Activated naive CD4-positive, alpha-beta T cell (primary cell): ENCODE measurements at regions not wholly inside any gene's neighbourhood (a gene's known extent, or its start where the extent isn't known, plus 50 kb on each side); places are given as distances from the start of the nearest gene placed in this dataset.

Experiments used
- DNase-seq, 4 experiments: peaks; one replicate each; lab custom pipeline; 2025; lab: John Stamatoyannopoulos, UW

- no peak for DNase-seq
Measured at GRCh38 chr2:126827371-126827770, 71.3 kb upstream of the TEX51 start.

DNA sequence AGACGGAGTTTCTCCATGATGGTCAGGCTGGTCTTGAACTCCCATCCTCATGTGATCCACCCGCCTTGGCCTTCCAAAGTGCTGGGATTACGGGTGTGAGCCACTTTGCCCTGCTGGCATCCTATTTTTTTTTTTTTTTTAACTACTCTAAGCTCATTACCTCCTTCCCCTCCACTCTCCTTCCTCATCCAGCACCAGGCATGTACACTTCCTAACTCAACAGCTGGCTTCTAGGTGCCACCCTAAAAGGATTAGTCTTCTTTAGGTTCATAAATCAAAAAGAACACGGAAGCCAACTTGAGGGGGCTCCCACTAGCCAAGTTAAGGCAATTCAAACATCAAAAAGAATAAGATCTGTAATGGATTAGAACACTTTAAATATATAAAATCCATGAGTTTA, 70.6 kb upstream of the TEX51 start:
- no peak for DNase-seq

DNA sequence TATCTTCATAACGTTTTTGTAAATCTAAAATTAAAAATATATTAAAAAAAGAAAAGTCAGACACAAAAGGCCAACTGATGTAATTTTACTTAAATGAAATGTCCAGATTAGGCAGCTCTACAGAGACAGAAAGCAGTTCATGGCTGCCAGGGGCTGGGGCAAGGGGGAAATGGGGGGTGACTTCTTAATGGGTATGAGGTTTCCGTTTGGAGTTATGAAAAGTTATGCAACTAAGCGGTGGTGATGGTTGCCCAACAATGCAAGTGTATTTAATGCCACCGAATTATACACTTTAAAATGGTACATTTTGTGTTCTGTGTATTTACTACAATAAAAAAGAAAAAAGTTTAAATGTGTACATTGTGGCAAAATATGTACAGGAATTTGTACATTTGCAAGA, 70.2 kb upstream of the TEX51 start:
- no peak for DNase-seq

DNA sequence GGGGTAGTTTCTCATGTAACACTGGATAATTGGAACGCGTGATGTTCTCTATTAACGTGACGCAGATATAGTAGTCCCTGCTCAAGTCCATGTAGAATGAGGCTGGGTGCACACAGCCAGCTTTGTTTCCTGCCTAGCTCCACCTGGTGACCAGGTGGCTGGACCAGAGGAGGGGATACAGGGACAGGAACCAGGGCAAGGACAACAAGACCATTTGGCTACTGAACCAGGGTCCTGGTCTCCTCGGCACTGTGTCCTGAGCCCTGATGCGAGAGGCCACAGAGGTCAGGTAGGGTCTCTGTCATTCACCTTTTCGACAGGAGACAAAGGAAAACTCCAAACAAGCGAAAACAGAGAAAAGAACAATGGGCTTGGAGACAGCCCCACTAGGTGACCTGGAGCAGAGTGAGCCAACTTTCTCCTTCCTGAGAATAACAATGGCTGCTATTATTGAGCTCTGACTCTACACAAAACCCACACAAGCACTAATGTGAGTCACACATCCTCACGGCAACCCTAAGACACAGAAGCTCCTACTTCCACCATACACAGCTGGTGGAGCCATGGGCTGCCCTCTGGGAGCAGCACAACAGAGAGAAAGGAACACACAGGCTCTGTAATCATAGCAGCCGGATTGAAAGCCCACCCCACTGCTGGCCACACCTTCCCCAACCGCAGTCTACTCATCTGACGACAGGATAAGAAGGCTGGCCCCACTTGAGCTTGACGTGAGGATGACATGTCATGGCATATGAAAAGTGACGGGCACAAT, 67.3 kb upstream of the TEX51 start:
- no peak for DNase-seq

DNA sequence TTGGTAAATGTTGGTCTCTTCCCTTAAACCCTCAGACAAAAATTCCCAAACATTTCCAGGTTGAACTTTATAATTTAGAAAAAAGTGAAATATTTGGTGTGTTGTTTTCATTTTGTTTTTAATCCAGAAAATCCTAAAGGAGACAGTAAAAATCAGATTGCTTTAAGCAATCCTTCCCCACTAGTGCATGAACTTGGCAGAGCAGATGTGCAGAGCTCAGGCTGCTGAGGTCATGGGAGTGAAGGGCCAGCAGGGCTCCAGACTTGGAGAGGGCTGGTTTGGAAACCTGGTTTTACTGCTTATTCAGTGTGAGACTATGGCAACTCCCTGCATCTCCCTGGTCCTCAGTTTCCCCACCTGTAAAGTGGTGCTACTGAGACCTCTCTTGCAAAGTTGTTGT, 66.7 kb upstream of the TEX51 start:
- DNase-seq: no peak

DNA sequence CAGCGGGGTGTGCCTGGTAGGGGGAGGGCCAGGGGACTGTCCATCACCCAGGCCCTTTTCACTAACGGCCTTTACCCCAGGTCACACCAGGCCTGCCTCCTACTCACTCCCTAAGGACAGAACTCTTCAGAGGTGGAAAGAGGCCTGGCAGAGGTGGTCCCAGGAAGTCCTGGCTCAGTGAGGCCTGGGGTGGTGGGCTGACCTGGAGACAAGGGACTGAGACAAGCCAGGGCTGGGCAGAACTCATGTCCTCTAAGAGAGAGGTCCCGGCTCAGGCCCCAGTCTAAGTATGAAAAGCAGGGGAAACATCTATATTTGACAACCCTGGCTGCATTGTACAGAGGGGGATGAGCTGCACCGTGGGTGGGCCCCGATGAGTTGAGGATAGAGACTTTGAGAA, 65.9 kb upstream of the TEX51 start:
- DNase-seq: no peak

DNA sequence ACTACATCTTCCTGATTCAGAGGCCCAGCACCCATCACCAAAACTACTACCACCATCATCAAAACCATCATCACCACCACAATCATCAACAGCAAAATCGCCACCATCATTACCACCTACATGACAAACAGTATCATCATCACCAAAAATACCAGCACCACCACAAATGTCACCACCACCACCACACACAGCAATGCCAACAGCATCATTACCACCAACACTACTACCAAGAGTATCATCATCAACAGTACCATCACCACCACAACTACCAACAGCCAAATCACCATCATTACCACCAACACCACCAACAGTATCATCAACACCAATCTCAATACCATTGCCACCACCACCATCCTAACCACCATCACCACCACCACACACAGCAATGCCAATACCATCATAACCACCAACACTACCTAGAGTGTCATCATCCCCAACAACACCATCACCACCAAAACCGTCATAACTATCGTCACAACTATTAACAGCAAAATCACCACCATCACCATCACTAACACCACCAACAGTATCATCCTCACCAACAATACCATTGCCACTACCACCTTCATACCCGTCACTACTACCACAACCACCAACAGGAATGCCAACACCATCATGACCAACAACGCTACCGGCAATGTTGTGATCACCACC, 64.6 kb upstream of the TEX51 start:
- DNase-seq: no peak

DNA sequence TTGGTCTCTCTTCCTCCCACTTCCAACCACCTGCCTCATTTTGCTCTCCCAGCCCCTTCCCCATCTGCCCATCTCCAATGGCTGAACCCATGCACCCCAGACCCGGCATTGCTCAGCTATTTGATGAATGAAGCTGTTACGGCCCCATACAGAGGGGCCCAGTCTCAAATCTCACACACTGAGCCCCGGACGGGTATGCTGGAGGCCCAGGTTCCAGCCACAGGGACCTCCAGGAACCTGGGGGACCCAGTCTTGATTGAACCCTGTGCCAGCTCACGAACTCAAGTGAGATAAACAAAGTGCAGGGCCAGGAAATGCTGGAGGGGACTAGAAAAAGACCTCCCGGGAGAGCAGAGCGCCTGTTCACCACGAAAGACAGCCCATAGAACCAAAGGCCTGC, 63.4 kb upstream of the TEX51 start:
- DNase-seq: no peak

GRCh38 chr2:126835831-126836230, 62.9 kb upstream of the TEX51 start:
- no peak for DNase-seq

DNA sequence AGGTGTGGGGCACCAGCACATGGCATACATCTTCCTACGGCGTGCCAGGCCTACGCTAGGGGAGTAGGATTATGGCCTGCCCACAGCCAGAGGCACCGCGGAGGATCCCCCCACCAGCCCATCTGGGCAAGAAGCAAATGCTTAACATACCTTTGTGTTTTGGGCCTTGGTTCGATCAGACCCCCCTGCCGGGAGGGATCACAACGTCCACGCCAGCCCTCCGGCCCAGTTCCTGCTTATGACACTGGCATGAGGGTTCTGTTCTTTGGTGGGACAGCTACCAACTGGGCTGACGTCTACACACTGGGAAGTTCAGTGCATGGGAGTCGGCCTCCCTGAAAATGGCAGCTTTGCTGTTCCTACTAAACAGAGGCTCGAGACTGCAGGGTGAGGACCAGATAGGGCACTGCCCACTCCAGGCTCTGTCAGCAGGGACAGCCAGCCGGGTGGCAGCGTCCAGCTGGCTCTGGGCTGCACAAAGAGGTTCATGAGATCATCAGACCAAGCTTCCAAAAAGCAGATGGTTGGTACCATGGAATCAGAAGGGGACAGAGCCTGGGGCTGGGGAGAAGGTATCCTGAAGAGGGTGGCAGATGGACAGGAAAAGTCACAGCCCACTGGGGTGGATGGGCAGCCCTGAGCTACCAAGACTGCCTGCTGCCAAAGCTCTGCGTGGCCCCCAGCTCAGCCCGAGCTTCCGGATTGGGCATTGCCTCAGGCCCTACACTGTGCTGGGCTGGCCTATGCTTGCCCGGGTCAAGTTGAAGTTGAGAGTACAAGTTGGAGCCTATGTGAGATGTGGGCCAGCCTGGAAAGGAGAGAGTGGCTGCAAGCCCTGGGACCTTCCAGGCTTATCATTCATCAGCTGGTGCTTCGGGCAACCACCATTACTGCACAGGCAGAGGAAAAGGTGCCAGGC, 61.7 kb upstream of the TEX51 start:
- no peak for DNase-seq

DNA sequence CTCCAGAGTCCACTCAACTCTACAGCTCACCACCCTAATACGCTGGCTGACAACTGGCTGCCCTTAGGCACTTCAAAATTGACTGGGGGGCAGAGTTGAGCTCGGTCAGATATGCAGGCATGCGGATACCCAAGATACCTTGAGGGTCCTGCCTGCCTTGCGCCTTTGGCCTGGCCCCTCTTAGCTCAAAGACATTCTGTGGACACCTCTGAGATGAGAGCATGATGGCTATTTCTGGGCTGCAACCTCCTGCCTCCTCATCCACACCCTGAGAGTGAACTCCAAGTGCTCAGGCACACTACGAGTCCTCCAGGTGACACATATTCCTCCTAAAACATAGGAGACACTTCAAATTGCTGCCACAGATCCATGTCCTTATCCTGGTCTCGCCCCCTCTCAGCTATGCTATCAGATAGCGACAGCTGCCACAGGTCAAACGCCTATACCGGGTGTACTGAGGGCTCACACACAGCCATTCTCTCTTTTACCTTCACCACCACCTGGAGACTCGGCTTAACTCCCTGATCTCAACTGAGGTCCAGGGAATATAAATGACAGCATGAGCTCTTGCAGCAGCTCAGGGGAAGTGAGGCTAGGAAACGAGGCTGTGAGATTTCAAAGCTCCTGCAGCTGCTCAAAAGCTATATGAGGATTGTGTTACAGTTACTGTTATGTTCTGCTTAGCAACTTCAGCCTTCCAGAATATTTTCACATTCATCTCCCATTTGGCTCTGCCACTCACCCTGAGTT, 60.5 kb upstream of the TEX51 start:
- DNase-seq: no peak

DNA sequence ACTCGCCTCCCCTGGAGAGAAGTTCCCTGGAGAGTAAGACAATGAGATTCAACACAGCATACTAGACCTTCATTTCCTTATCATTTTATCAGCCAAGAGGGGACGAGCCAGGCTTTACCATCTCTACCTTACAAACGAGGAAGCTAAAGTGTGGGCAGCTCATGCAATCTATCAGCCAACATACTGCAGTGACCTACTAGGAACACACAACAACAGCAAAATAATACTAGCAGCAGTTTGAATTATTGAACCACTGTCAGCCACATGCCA, 60.0 kb upstream of the TEX51 start:
- no peak for DNase-seq

DNA sequence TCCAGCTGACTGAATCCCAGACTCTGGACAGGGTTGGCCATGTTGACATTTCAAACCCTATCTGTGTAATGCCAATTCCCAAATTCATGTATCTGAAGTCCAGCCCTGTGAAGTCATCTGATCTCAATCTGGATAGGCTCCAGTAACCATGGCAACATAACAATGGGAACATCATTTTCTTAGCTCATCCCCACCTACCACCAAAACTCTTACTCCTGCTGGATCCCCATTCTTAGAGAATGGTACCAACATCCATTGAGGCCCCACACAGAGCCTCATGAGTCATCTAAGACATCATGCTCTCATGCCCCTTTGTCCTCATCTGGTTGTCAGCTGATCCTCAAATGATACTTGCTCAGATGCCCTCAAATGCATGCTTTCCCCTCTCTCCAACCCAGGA, 58.9 kb upstream of the TEX51 start:
- no peak for DNase-seq

DNA sequence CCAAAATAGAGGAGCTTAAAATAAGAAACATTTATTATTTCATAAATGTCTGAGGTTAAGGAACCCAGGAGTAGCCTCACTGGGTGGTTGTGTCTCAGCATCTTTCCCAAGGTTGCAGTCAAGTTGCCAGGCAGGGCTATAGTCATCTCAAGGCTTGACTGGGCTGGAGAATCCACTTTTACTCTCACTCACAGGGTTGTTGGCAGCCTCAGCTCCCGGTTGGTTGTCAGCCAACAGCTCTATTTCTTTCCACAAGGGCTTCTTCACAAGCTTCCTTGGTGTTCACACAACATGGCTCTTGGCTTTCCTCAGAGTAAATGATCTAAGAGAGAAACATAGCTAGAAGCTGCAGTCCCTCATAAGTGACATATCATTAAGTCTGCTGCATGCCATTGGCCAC, 55.6 kb upstream of the TEX51 start:
- no peak for DNase-seq

DNA sequence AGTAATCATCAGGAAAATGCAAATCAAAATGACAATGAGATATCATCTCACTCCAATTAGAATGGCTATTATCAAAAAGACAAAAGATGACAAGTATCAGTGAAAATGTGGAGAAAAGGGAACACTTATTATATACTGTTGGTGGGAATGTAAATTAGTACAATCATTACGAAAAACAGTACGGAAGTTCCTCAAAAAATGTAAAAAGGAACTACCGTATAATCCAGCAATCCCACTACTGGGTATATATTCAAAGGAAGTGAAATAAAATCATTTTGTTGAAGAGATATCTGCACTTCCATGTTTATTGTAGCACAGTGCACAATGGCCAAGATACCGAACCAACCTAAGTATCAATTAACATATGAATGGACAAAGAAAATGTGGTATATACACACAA, 52.4 kb upstream of the TEX51 start:
- DNase-seq: no peak
